Spleen (tissue), 11 donors: ENCODE measurements at regions not wholly inside any gene's neighbourhood (a gene's known extent, or its start where the extent isn't known, plus 50 kb on each side); places are given as distances from the start of the nearest gene placed in this dataset.

Experiments
- DNase-seq: peaks from one replicate; pipeline ENCODE4 v3.0.0-alpha.2; 2020
- H3K27ac ChIP-seq, 8 donors: fragments of 200-600 bp; sonication (generic) in 7 of 8; 1 replicate in 4 of 8; 2 replicates in 4 of 8; pipeline versions ENCODE4 v1.5.0 to v1.8.0; 2016 to 2021; ENCODE audit warnings: inconsistent platforms in 4 of 8, mild to moderate bottlenecking in 4 of 8, moderate library complexity in 1 of 8
- H3K27me3 ChIP-seq, 7 donors: fragments of 200-600 bp; sonication (generic) in 6 of 7; replicated peaks in 1 of 7; 1 replicate in 4 of 7; 2 replicates in 3 of 7; pipeline versions ENCODE4 v1.5.0 to v1.8.0; 2016 to 2021; ENCODE audit warnings: inconsistent platforms in 3 of 7, mild to moderate bottlenecking in 1 of 7
- H3K36me3 ChIP-seq, 6 donors: fragments of 200-600 bp; sonication (generic) in 5 of 6; 1 replicate in 4 of 6; 2 replicates in 2 of 6; pipeline versions ENCODE4 v1.5.0 to v1.8.0; 2016 to 2021; ENCODE audit warnings: inconsistent platforms in 2 of 6
- H3K4me1 ChIP-seq, 6 donors: fragments of 200-600 bp; sonication (generic) in 5 of 6; 1 replicate in 3 of 6; 2 replicates in 3 of 6; pipeline versions ENCODE4 v1.5.0 to v1.8.0; 2016 to 2021; ENCODE audit warnings: inconsistent platforms in 3 of 6
- H3K4me3 ChIP-seq, 8 donors: fragments of 200-600 bp; sonication (generic) in 7 of 8; 1 replicate in 4 of 8; 2 replicates in 4 of 8; pipeline versions ENCODE4 v1.5.0 to v1.8.0; 2016 to 2021; ENCODE audit warnings: inconsistent platforms in 4 of 8, mild to moderate bottlenecking in 4 of 8, moderate library complexity in 2 of 8
- H3K9me3 ChIP-seq, 8 donors: fragments of 200-600 bp; sonication (generic) in 7 of 8; 1 replicate in 4 of 8; 2 replicates in 4 of 8; pipeline versions ENCODE4 v1.5.0 to v1.8.0; 2016 to 2021; ENCODE audit warnings: inconsistent platforms in 4 of 8
- POLR2A ChIP-seq, 3 donors: fragments of 450-650 bp; IDR thresholded peaks; one replicate each; pipeline ENCODE4 v1.5.1; 2017; ENCODE audit warnings: antibody characterized with exemption in 3 of 3, mild to moderate bottlenecking in 1 of 3
- POLR2AphosphoS5 ChIP-seq, 3 donors: sonication (generic); formaldehyde crosslinking; IDR thresholded peaks; one replicate each; pipeline ENCODE4 v1.5.1; 2017; ENCODE audit warnings: antibody characterized with exemption in 3 of 3
- WGBS, 5 donors: extraction: QIAGEN DNeasy Blood & Tissue Kit in 3 of 5; methylation state at CpG; one replicate each; pipeline versions ENCODE4 v1.1.5 to v1.1.7; 2013 to 2018; 5-methylcytosine and 5-hydroxymethylcytosine counted together
- intact Hi-C: fragments of 100-400 bp; cut with DNase I; formaldehyde crosslinking; loops from one replicate; pipeline ENCODE4 v1.15.0; 2023; ENCODE audit warnings: low total_unique reads
- TF ChIP-seq, protein P1 (sequence below), 11 experiments: fragments of 200-600 bp in 7 of 11; fragments of 450-650 bp in 4 of 11; sonication (generic) in 4 of 11; IDR thresholded peaks in 8 of 11; conservative IDR thresholded peaks in 3 of 11; 1 replicate in 7 of 11; 2 replicates in 4 of 11; pipeline versions ENCODE4 v1.4.0 to v1.8.0; 2016 to 2021; ENCODE audit warnings: antibody characterized with exemption in 11 of 11, inconsistent platforms in 4 of 11, mild to moderate bottlenecking in 1 of 11
- donor health status: healthy with polysubstance abuse.
- donor health status: DM: no; HTN: no; CAD: no; lungs with moderate emphysema.
- donor health status: DM: no; HTN: no; CAD: no.
- donor health status: Bipolar disorder and iron deficiency.
- donor health status: healthy.
- donor health status: DM: no; HTN: no; CAD: no.
- donor health status: DM: yes; HTN: yes; CAD: no.

DNA sequence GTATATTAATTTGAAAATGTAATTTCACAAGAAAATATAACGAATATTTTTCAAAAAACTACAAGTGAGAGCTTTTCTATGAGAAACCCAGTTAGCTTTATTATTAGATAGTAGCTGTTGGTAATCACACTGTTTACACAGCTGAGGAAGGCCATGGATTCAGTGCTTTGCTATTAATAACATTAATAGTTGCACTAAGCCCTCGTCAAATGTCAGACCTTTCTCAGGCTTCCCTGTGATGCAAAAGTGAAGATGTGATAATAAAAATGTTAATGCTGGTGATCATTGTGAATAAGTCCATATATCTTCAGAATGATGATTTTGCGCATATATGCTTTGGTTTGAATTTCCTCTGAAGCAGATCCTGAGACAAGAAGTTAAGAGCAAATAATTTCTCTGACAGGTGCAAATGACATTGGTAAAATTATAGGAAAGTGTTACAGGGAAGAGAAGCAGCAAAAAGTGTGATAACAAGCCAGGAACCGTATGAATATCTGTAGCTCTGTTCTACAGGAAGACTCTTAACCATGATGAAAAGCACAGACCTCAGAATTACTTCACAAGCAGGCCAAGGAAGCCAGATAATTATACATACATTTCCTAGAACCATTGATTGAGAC, 56.5 kb upstream of the CNTN6 start:
- DNase-seq = no peak
- 65 to 79% (median 67%) methylated on average over 4 of the region's 4 CpGs for WGBS, 5 donors
- intact Hi-C loops = no loop called here
- Histone ChIP-seq H3K4me1 (no peaks in the 10 kb centered on the region), H3K4me3 (no peak overlapping the region), H3K27me3 (no peaks in the 10 kb centered on the region), H3K36me3 (no peaks in the 10 kb centered on the region), H3K9me3 (peaks cover 0 to 53% (median 41%) of the 10 kb centered on the region in 8 donors), H3K27ac (no peak overlapping the region)
- TF ChIP-seq, protein P1, sequence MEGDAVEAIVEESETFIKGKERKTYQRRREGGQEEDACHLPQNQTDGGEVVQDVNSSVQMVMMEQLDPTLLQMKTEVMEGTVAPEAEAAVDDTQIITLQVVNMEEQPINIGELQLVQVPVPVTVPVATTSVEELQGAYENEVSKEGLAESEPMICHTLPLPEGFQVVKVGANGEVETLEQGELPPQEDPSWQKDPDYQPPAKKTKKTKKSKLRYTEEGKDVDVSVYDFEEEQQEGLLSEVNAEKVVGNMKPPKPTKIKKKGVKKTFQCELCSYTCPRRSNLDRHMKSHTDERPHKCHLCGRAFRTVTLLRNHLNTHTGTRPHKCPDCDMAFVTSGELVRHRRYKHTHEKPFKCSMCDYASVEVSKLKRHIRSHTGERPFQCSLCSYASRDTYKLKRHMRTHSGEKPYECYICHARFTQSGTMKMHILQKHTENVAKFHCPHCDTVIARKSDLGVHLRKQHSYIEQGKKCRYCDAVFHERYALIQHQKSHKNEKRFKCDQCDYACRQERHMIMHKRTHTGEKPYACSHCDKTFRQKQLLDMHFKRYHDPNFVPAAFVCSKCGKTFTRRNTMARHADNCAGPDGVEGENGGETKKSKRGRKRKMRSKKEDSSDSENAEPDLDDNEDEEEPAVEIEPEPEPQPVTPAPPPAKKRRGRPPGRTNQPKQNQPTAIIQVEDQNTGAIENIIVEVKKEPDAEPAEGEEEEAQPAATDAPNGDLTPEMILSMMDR (IDR thresholded peaks at IDR 0.05 in 8 of 11, conservative IDR thresholded peaks at IDR 0.05 in 3 of 11) = no peak
- TF ChIP-seq POLR2AphosphoS5 (IDR thresholded peaks at IDR 0.05) = no peak

DNA sequence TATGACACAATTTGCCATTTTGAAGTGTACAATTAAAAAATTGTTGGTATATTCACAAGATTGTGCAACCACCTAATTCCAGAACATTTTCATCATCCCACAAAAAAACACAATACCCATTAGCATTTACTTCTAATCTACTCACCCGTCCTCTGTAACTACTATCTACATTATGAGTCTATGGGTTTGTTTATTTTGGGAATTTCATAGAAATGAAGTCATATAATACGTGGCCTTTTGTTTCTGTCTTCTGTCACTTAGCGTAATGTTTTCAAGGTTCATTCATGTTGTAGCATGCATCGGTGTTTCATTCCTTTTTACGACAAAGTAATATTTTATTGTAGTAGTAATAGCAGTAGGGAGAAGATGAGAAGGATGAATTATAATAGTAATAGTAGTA, 55.2 kb upstream of the CNTN6 start:
- Histone ChIP-seq H3K36me3 (no peaks in the 10 kb centered on the region), H3K27me3 (no peaks in the 10 kb centered on the region), H3K27ac (no peak overlapping the region), H3K9me3 (peaks cover 0 to 46% (median 39%) of the 10 kb centered on the region in 8 donors), H3K4me3 (no peak overlapping the region), H3K4me1 (no peaks in the 10 kb centered on the region)
- DNase-seq = no peak
- WGBS, 5 donors = 86 to 93% (median 87%) methylated on average over 5 of the region's 5 CpGs
- intact Hi-C loops = no loop called here
- TF ChIP-seq POLR2AphosphoS5 (IDR thresholded peaks at IDR 0.05) = no peak
- TF ChIP-seq POLR2A (IDR thresholded peaks at IDR 0.05) = no peak
- TF ChIP-seq, protein P1 (IDR thresholded peaks at IDR 0.05 in 8 of 11, conservative IDR thresholded peaks at IDR 0.05 in 3 of 11) = no peak
